PC-9 (cell line): ENCODE measurements at regions not wholly inside any gene's neighbourhood (a gene's known extent, or its start where the extent isn't known, plus 50 kb on each side); places are given as distances from the start of the nearest gene placed in this dataset.

Source experiments
- CTCF ChIP-seq: fragments of 200-600 bp; sonication (generic); conservative IDR thresholded peaks from 2 replicates; pipeline ENCODE4 v1.6.1; 2017; ENCODE audit warnings: mixed run types, antibody characterized with exemption, mild to moderate bottlenecking, moderate library complexity
- EZH2 ChIP-seq: fragments of 200-600 bp; sonication (generic); IDR thresholded peaks from 2 replicates; pipeline ENCODE4 v1.8.0; 2017; ENCODE audit warnings: antibody characterized with exemption, low read depth

- no peak for TF ChIP-seq CTCF
- TF ChIP-seq EZH2 = no peak
These were observed 63.6 kb upstream of the ARHGAP24 start for GRCh38 chr4:85411386-85411785.
